ENCODE measurements at regions not wholly inside any gene's neighbourhood (a gene's known extent, or its start where the extent isn't known, plus 50 kb on each side); places are given as distances from the start of the nearest gene placed in this dataset.

- TF ChIP-seq CTCF (IDR thresholded peaks at IDR 0.05; ENCODE audit: low read depth, low read length) (no peak), EZH2phosphoT487 (IDR thresholded peaks at IDR 0.05; ENCODE audit: low read depth) (no peak)
- Histone ChIP-seq H3K79me2 (ENCODE audit: low read length) (no peaks in the 10 kb centered on the region), H3K27ac (ENCODE audit: low read length) (no peak overlapping the region), H3K27me3 (ENCODE audit: low read depth, low read length) (peaks cover 42% of the 10 kb centered on the region), H3K4me3 (ENCODE audit: low read length) (no peak overlapping the region), H3K4me2 (ENCODE audit: low read length) (no peak overlapping the region), H4K20me1 (ENCODE audit: insufficient read depth, low read length) (no peaks in the 10 kb centered on the region), H3K9me3 (ENCODE audit: insufficient read depth, low read length) (no peaks in the 10 kb centered on the region), H3K36me3 (replicated peaks; ENCODE audit: low read depth, low read length) (no peaks in the 10 kb centered on the region), H2AFZ (ENCODE audit: low read depth, low read length) (no peak overlapping the region), H3K9ac (ENCODE audit: low read length) (no peak overlapping the region), H3K4me1 (ENCODE audit: low read length) (no peaks in the 10 kb centered on the region)
Measured at GRCh38 chr22:44588348-44588747, 90.3 kb upstream of the RTL6 start.

GRCh38 chr22:44587737-44588310 lies 89.8 kb upstream of the RTL6 start:
- no peaks in the 10 kb centered on the region for H3K79me2 ChIP-seq (ENCODE audit: low read length)
- H3K4me1 ChIP-seq (ENCODE audit: low read length), result no peaks in the 10 kb centered on the region
- no peak overlapping the region for H3K4me3 ChIP-seq (ENCODE audit: low read length)
- no peaks in the 10 kb centered on the region for H4K20me1 ChIP-seq (ENCODE audit: insufficient read depth, low read length)
- no peak overlapping the region for H3K27ac ChIP-seq (ENCODE audit: low read length)
- no peaks in the 10 kb centered on the region for H3K36me3 ChIP-seq (replicated peaks; ENCODE audit: low read depth, low read length)
- H3K9ac ChIP-seq (ENCODE audit: low read length), result no peak overlapping the region
- no peak overlapping the region for H3K4me2 ChIP-seq (ENCODE audit: low read length)
- no peak overlapping the region for H2AFZ ChIP-seq (ENCODE audit: low read depth, low read length)
- H3K27me3 ChIP-seq (ENCODE audit: low read depth, low read length), result peaks cover 44% of the 10 kb centered on the region
- no peaks in the 10 kb centered on the region for H3K9me3 ChIP-seq (ENCODE audit: insufficient read depth, low read length)
- TF ChIP-seq CTCF (IDR thresholded peaks at IDR 0.05; ENCODE audit: low read depth, low read length) (no peak), EZH2phosphoT487 (IDR thresholded peaks at IDR 0.05; ENCODE audit: low read depth) (no peak)

GRCh38 chr22:44586999-44587736 lies 89.1 kb upstream of the RTL6 start:
- H3K9me3 ChIP-seq (ENCODE audit: insufficient read depth, low read length), result no peaks in the 10 kb centered on the region
- no peak overlapping the region for H3K9ac ChIP-seq (ENCODE audit: low read length)
- no peaks in the 10 kb centered on the region for H3K79me2 ChIP-seq (ENCODE audit: low read length)
- H3K4me1 ChIP-seq (ENCODE audit: low read length), result no peaks in the 10 kb centered on the region
- no peak overlapping the region for H3K4me2 ChIP-seq (ENCODE audit: low read length)
- no peak overlapping the region for H3K4me3 ChIP-seq (ENCODE audit: low read length)
- H3K27me3 ChIP-seq (ENCODE audit: low read depth, low read length), result peaks cover 39% of the 10 kb centered on the region
- no peak overlapping the region for H2AFZ ChIP-seq (ENCODE audit: low read depth, low read length)
- no peaks in the 10 kb centered on the region for H4K20me1 ChIP-seq (ENCODE audit: insufficient read depth, low read length)
- no peak overlapping the region for H3K27ac ChIP-seq (ENCODE audit: low read length)
- TF ChIP-seq CTCF (IDR thresholded peaks at IDR 0.05; ENCODE audit: low read depth, low read length) (no peak), EZH2phosphoT487 (IDR thresholded peaks at IDR 0.05; ENCODE audit: low read depth) (no peak)
- H3K36me3 ChIP-seq (replicated peaks; ENCODE audit: low read depth, low read length), result no peaks in the 10 kb centered on the region

- no peaks in the 10 kb centered on the region for H3K4me1 ChIP-seq (ENCODE audit: low read length)
- no peaks in the 10 kb centered on the region for H3K79me2 ChIP-seq (ENCODE audit: low read length)
- H3K27ac ChIP-seq (ENCODE audit: low read length), result no peak overlapping the region
- no peak overlapping the region for H3K9ac ChIP-seq (ENCODE audit: low read length)
- no peak overlapping the region for H3K4me2 ChIP-seq (ENCODE audit: low read length)
- no peaks in the 10 kb centered on the region for H3K36me3 ChIP-seq (replicated peaks; ENCODE audit: low read depth, low read length)
- no peaks in the 10 kb centered on the region for H3K9me3 ChIP-seq (ENCODE audit: insufficient read depth, low read length)
- H3K4me3 ChIP-seq (ENCODE audit: low read length), result no peak overlapping the region
- H4K20me1 ChIP-seq (ENCODE audit: insufficient read depth, low read length), result no peaks in the 10 kb centered on the region
- no peak overlapping the region for H2AFZ ChIP-seq (ENCODE audit: low read depth, low read length)
- H3K27me3 ChIP-seq (ENCODE audit: low read depth, low read length), result peaks cover 43% of the 10 kb centered on the region
- TF ChIP-seq CTCF (IDR thresholded peaks at IDR 0.05; ENCODE audit: low read depth, low read length) (no peak), EZH2phosphoT487 (IDR thresholded peaks at IDR 0.05; ENCODE audit: low read depth) (no peak)
Measured at GRCh38 chr22:44586351-44586990, 88.4 kb upstream of the RTL6 start.

All from OCI-LY3 (cell line).